ENCODE measurements at regions not wholly inside any gene's neighbourhood (a gene's known extent, or its start where the extent isn't known, plus 50 kb on each side); places are given as distances from the start of the nearest gene placed in this dataset.
"Not testable (repeated sequence)": the region's sequence is repeated elsewhere in the genome, so short reads cannot be mapped to it uniquely, and the experiment has no call there.

DNA sequence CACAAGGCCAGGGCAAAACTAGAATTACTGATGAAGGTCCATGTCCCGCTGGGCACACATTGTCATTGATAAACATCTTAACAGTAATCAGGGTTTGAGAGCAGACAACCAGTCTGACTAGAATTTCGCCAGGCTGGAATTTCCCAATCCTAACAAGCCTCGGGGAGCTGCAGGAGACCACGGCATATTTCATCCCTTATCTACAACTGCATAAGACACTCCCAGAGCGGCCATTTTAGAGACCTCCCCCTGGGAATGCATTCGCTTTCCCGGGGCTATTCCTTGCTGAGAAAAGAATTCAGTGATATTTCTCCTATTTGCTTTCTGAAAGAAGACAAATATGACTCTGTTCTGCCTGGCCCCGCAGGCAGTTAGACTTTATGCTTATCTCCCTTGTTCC is 611.3 kb upstream of the FAM98A start:
- TF ChIP-seq, protein P1, sequence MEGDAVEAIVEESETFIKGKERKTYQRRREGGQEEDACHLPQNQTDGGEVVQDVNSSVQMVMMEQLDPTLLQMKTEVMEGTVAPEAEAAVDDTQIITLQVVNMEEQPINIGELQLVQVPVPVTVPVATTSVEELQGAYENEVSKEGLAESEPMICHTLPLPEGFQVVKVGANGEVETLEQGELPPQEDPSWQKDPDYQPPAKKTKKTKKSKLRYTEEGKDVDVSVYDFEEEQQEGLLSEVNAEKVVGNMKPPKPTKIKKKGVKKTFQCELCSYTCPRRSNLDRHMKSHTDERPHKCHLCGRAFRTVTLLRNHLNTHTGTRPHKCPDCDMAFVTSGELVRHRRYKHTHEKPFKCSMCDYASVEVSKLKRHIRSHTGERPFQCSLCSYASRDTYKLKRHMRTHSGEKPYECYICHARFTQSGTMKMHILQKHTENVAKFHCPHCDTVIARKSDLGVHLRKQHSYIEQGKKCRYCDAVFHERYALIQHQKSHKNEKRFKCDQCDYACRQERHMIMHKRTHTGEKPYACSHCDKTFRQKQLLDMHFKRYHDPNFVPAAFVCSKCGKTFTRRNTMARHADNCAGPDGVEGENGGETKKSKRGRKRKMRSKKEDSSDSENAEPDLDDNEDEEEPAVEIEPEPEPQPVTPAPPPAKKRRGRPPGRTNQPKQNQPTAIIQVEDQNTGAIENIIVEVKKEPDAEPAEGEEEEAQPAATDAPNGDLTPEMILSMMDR (IDR thresholded peaks at IDR 0.05): not testable (repeated sequence)
- not testable (repeated sequence) for TF ChIP-seq CBFB (CRISPR knock-in tag; IDR thresholded peaks at IDR 0.05; ENCODE audit: low read depth); NR1H2 (CRISPR knock-in tag; IDR thresholded peaks at IDR 0.05); FOXJ3 (CRISPR knock-in tag; IDR thresholded peaks at IDR 0.05; ENCODE audit: borderline replicate concordance); NR3C1 (CRISPR knock-in tag; conservative IDR thresholded peaks at IDR 0.05; ENCODE audit: low read depth); MXD4 (CRISPR knock-in tag; IDR thresholded peaks at IDR 0.05; ENCODE audit: borderline replicate concordance)
- TF ChIP-seq, protein P2, sequence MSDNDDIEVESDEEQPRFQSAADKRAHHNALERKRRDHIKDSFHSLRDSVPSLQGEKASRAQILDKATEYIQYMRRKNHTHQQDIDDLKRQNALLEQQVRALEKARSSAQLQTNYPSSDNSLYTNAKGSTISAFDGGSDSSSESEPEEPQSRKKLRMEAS (CRISPR knock-in tag; IDR thresholded peaks at IDR 0.05): not testable (repeated sequence)
- TF ChIP-seq, protein P3, sequence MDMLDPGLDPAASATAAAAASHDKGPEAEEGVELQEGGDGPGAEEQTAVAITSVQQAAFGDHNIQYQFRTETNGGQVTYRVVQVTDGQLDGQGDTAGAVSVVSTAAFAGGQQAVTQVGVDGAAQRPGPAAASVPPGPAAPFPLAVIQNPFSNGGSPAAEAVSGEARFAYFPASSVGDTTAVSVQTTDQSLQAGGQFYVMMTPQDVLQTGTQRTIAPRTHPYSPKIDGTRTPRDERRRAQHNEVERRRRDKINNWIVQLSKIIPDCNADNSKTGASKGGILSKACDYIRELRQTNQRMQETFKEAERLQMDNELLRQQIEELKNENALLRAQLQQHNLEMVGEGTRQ (CRISPR knock-in tag; IDR thresholded peaks at IDR 0.05): not testable (repeated sequence)
- TF ChIP-seq, protein P4, sequence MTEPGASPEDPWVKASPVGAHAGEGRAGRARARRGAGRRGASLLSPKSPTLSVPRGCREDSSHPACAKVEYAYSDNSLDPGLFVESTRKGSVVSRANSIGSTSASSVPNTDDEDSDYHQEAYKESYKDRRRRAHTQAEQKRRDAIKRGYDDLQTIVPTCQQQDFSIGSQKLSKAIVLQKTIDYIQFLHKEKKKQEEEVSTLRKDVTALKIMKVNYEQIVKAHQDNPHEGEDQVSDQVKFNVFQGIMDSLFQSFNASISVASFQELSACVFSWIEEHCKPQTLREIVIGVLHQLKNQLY (CRISPR knock-in tag; IDR thresholded peaks at IDR 0.05): not testable (repeated sequence)

All from WTC11 (cell line).